Activated naive CD8-positive, alpha-beta T cell treated with anti-CD3 and anti-CD28 coated beads for 36 hours (primary cell): ENCODE measurements at regions not wholly inside any gene's neighbourhood (a gene's known extent, or its start where the extent isn't known, plus 50 kb on each side); places are given as distances from the start of the nearest gene placed in this dataset.
"Not testable (repeated sequence)": the region's sequence is repeated elsewhere in the genome, so short reads cannot be mapped to it uniquely, and the experiment has no call there.

Experiments
- DNase-seq: peaks from one replicate; pipeline ENCODE4 v3.0.0; 2021
- H3K27ac Mint-ChIP-seq: one replicate; pipeline ENCODE4 v1.8.0; 2022; ENCODE audit warnings: mild to moderate bottlenecking, moderate library complexity, mixed read lengths
- H3K27me3 Mint-ChIP-seq: one replicate; pipeline ENCODE4 v1.8.0; 2022; ENCODE audit warnings: mild to moderate bottlenecking, mixed read lengths
- H3K36me3 Mint-ChIP-seq: one replicate; pipeline ENCODE4 v1.8.0; 2021; ENCODE audit warnings: mild to moderate bottlenecking, mixed read lengths
- H3K4me1 Mint-ChIP-seq: one replicate; pipeline ENCODE4 v1.8.0; 2021; ENCODE audit warnings: mixed read lengths
- H3K4me3 Mint-ChIP-seq: one replicate; pipeline ENCODE4 v1.8.0; 2022; ENCODE audit warnings: mild to moderate bottlenecking, moderate library complexity, mixed read lengths
- H3K9me3 Mint-ChIP-seq: one replicate; pipeline ENCODE4 v1.8.0; 2022; ENCODE audit warnings: mixed read lengths

GRCh38 chr13:21291840-21292239 lies 115.4 kb downstream of the MRPL57 start:
- DNase-seq = no peak
- Mint-ChIP-seq H3K27me3 (no peaks in the 10 kb centered on the region), H3K9me3 (no peaks in the 10 kb centered on the region), H3K4me1 (no peaks in the 10 kb centered on the region), H3K27ac (no peak overlapping the region), H3K36me3 (no peaks in the 10 kb centered on the region), H3K4me3 (no peak overlapping the region)

- Mint-ChIP-seq H3K4me3 (peak overlapping the region; percentile 22), H3K4me1 (peaks cover 20% of the 10 kb centered on the region), H3K27ac (peak overlapping the region; percentile 78)
- H3K36me3 Mint-ChIP-seq, H3K9me3 Mint-ChIP-seq, H3K27me3 Mint-ChIP-seq: not testable (repeated sequence)
- DNase-seq = peak; percentile 40
Observed at GRCh38 chr13:21296991-21297390, 120.5 kb downstream of the MRPL57 start.

GRCh38 chr13:21297447-21297846 lies 121.0 kb downstream of the MRPL57 start:
- H3K27me3 Mint-ChIP-seq = no peaks in the 10 kb centered on the region
- peak overlapping the region; percentile 90 for H3K4me3 Mint-ChIP-seq
- H3K9me3 Mint-ChIP-seq = no peaks in the 10 kb centered on the region
- no peak for DNase-seq
- peaks cover 21% of the 10 kb centered on the region for H3K4me1 Mint-ChIP-seq
- no peaks in the 10 kb centered on the region for H3K36me3 Mint-ChIP-seq
- H3K27ac Mint-ChIP-seq = peak overlapping the region; percentile 78

- Mint-ChIP-seq H3K4me3 (peak overlapping the region; percentile 90), H3K9me3 (no peaks in the 10 kb centered on the region), H3K4me1 (peaks cover 25% of the 10 kb centered on the region), H3K27me3 (no peaks in the 10 kb centered on the region), H3K36me3 (peaks cover 3% of the 10 kb centered on the region), H3K27ac (peak overlapping the region; percentile 78)
- peak; percentile 91 for DNase-seq
Observed at GRCh38 chr13:21297914-21298831, 121.7 kb downstream of the MRPL57 start.

- H3K36me3 Mint-ChIP-seq = peaks cover 12% of the 10 kb centered on the region
- peak overlapping the region; percentile 30 for H3K27ac Mint-ChIP-seq
- peaks cover 22% of the 10 kb centered on the region for H3K4me1 Mint-ChIP-seq
- DNase-seq = no peak
- H3K9me3 Mint-ChIP-seq = no peaks in the 10 kb centered on the region
- H3K4me3 Mint-ChIP-seq = no peak overlapping the region
- no peaks in the 10 kb centered on the region for H3K27me3 Mint-ChIP-seq
Observed at GRCh38 chr13:21304256-21304655, 127.8 kb downstream of the MRPL57 start.

- Mint-ChIP-seq H3K36me3 (peaks cover 21% of the 10 kb centered on the region), H3K4me1 (peaks cover 29% of the 10 kb centered on the region)
- DNase-seq, H3K27me3 Mint-ChIP-seq, H3K27ac Mint-ChIP-seq, H3K4me3 Mint-ChIP-seq, H3K9me3 Mint-ChIP-seq: not testable (repeated sequence)
Observed at GRCh38 chr13:21306300-21307073, 130.0 kb downstream of the MRPL57 start.

GRCh38 chr13:21307158-21307557 lies 130.7 kb downstream of the MRPL57 start:
- H3K27ac Mint-ChIP-seq, H3K9me3 Mint-ChIP-seq, H3K4me3 Mint-ChIP-seq, DNase-seq, H3K27me3 Mint-ChIP-seq: not testable (repeated sequence)
- H3K36me3 Mint-ChIP-seq = peaks cover 21% of the 10 kb centered on the region
- H3K4me1 Mint-ChIP-seq = peaks cover 29% of the 10 kb centered on the region

GRCh38 chr13:21308906-21309305 lies 132.4 kb downstream of the MRPL57 start:
- Mint-ChIP-seq H3K4me3 (no peak overlapping the region), H3K36me3 (peaks cover 18% of the 10 kb centered on the region), H3K27me3 (no peaks in the 10 kb centered on the region), H3K4me1 (peaks cover 21% of the 10 kb centered on the region), H3K9me3 (no peaks in the 10 kb centered on the region), H3K27ac (no peak overlapping the region)
- DNase-seq = no peak

GRCh38 chr13:21309542-21310172 lies 133.2 kb downstream of the MRPL57 start:
- DNase-seq = no peak
- Mint-ChIP-seq H3K4me1 (peaks cover 13% of the 10 kb centered on the region), H3K27me3 (no peaks in the 10 kb centered on the region), H3K36me3 (peaks cover 12% of the 10 kb centered on the region), H3K27ac (no peak overlapping the region), H3K4me3 (no peak overlapping the region), H3K9me3 (no peaks in the 10 kb centered on the region)

GRCh38 chr13:21310220-21310619 lies 133.8 kb downstream of the MRPL57 start:
- no peaks in the 10 kb centered on the region for H3K27me3 Mint-ChIP-seq
- H3K4me3 Mint-ChIP-seq = no peak overlapping the region
- H3K9me3 Mint-ChIP-seq = no peaks in the 10 kb centered on the region
- peaks cover 12% of the 10 kb centered on the region for H3K36me3 Mint-ChIP-seq
- no peak for DNase-seq
- H3K4me1 Mint-ChIP-seq = peaks cover 16% of the 10 kb centered on the region
- peak overlapping the region; percentile 9 for H3K27ac Mint-ChIP-seq

- not testable (repeated sequence) for H3K27ac Mint-ChIP-seq, H3K27me3 Mint-ChIP-seq, H3K9me3 Mint-ChIP-seq, H3K4me3 Mint-ChIP-seq, DNase-seq
- Mint-ChIP-seq H3K36me3 (peaks cover 28% of the 10 kb centered on the region), H3K4me1 (peaks cover 27% of the 10 kb centered on the region)
Observed at GRCh38 chr13:21314976-21315375, 138.5 kb downstream of the MRPL57 start.

GRCh38 chr13:21316376-21316775 lies 139.9 kb downstream of the MRPL57 start:
- Mint-ChIP-seq H3K36me3 (peaks cover 20% of the 10 kb centered on the region), H3K9me3 (no peaks in the 10 kb centered on the region), H3K27me3 (no peaks in the 10 kb centered on the region), H3K4me3 (no peak overlapping the region), H3K4me1 (peaks cover 15% of the 10 kb centered on the region), H3K27ac (peak overlapping the region; percentile 44)
- DNase-seq = no peak

GRCh38 chr13:21318891-21319532 lies 140.1 kb downstream of the ZDHHC20 start:
- H3K27me3 Mint-ChIP-seq = no peaks in the 10 kb centered on the region
- peaks cover 15% of the 10 kb centered on the region for H3K4me1 Mint-ChIP-seq
- H3K27ac Mint-ChIP-seq = no peak overlapping the region
- DNase-seq = no peak
- no peaks in the 10 kb centered on the region for H3K9me3 Mint-ChIP-seq
- H3K4me3 Mint-ChIP-seq = no peak overlapping the region
- peaks cover 17% of the 10 kb centered on the region for H3K36me3 Mint-ChIP-seq

- DNase-seq = no peak
- Mint-ChIP-seq H3K4me1 (peaks cover 14% of the 10 kb centered on the region), H3K27me3 (no peaks in the 10 kb centered on the region), H3K27ac (no peak overlapping the region), H3K4me3 (no peak overlapping the region), H3K36me3 (peaks cover 17% of the 10 kb centered on the region), H3K9me3 (no peaks in the 10 kb centered on the region)
Observed at GRCh38 chr13:21319869-21320641, 139.0 kb downstream of the ZDHHC20 start.
